HPDE6-E6E7 (cell line): ENCODE measurements at regions not wholly inside any gene's neighbourhood (a gene's known extent, or its start where the extent isn't known, plus 50 kb on each side); places are given as distances from the start of the nearest gene placed in this dataset.
"Not testable (repeated sequence)": the region's sequence is repeated elsewhere in the genome, so short reads cannot be mapped to it uniquely, and the experiment has no call there.

Source experiments
- DNase-seq: peaks from one replicate; pipeline ENCODE4 v3.0.0; 2011; ENCODE audit warnings: missing footprints; ENCODE audit errors: extremely low spot score

GRCh38 chr10:57961487-57961886 is 306.2 kb downstream of the IPMK start:
- no peak for DNase-seq

DNA sequence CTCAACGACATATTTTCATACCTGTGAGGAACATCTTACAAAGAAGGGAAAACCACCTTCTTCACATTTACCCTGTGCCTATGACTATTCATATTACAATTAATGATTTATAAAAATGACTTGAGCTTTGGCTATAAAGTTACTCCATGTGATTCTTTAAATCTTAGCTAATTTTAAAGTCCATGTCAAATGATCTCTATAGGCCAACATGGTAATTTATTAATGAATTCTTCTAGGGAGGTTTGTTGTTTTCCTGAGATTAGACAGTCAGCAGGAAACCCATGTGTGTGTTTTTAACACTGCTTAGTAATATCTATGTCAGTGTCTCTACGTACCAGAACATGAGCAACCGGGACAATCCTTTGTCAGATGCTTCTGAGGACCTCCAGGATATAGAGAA is 307.3 kb downstream of the IPMK start:
- no peak for DNase-seq

DNA sequence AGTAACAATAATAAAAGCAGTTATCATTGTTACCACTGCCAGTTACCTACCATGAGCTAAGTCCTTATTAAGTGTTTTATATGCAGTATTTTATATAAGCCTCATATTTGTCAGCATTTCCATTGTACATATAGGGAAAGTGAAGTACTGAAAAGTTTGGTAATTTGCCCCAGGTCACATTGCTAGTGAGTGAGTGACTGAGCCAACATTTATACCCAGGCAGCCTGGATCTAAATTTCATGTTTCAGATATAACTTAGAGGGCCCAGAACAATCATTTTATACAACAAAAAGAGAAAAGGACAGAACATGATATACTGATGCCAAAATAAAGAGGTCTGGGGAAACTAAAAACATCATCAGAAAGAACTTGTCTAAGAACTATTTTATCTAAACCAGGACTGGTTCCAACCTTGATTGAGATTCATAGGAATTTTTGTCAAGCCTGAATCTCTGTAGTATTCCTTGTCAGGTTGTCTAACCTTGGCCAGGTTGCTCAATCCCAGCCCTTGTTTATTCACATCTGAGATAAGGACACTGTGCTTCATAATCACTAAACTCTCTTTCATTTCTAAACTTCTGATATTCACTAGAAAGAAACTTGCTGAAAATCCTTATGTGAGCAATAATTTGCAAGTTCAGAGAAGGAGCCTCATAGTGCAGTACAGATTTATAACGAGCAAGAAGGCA is 308.2 kb downstream of the IPMK start:
- DNase-seq, result no peak

DNA sequence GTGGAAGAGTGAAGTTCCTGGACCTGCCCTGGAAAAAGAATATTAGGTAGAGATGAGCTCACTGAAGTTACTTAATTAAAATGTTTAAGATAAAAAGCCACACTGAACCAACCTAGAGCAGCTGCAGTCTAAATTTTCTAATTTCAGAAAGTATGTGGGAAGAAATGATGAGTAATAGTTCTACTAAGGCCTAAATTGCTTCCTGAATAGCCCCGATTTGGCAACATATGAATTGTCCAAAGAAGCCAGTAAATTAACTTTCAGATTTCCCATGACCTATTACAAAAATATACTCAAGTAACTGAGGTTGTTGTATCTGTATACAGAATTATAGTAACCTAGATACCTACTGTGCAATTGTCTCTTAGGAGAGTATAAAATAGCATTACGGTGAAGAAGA is 312.6 kb downstream of the IPMK start:
- no peak for DNase-seq

GRCh38 chr10:57952741-57953140 is 315.0 kb downstream of the IPMK start:
- no peak for DNase-seq

DNA sequence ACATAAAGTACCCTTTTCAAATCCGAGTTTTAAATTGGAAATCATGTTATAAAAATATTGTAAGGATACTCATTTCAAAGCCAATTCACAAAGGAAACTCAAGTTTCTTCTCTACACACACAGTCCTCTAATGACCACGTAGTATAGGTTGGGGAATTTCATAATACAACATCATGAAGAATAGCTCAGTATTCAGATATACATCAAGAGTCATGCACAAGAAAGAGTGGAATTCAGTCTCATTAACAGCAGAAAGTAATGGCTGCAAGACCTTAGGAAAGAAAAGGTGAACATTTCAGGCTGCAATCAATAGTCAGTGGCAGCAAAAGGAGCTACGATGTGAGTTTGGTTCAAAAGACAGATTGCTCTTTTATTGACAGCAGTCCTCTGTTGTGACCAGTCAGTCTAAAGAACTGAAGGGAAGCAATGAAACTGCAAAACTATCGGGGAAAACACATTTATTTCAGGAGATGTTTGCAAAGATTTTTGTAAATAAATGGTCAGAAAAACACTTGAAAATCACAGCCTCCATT is 317.2 kb downstream of the IPMK start:
- DNase-seq, result no peak

- DNase-seq, result no peak
Observed at GRCh38 chr10:57948796-57949195, 318.9 kb downstream of the IPMK start.

GRCh38 chr10:57946833-57947232 is 320.9 kb downstream of the IPMK start:
- DNase-seq, result no peak

DNA sequence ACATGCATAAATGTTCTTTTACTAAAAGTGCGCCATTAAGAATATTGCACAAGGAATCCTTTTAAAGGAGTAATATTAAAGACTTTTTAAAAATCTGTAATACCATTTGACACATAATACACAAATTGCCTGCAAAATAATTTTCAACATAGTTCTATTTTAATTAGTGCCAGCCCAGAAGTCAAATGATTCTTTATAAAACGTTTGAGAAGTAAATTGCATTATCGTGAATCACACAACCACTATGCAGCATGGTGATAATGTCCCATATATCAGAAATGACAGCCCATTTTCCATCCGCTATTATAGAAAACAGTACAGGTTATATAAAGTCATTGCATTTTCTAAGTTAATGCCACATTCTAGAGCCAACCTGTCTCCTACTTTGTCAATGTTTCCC is 324.0 kb downstream of the IPMK start:
- no peak for DNase-seq

DNA sequence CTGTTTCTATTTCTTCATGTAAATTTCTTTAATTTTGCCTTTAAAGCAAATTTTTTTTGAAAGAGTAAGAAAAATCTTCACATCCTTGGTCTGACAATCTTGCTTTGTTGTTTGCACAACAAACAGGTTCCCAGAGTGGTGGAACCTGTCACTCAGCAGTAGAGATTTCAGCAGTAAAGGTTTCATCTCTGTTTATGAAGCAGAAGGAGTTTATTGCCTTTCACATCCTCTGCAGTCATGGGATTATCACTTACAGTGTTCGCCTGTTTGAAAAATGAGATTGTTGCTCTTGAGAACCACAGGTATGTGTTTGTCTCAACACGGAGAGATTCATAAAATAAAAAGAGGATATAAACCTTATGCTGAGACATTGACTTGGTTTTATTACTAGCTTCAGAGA is 342.6 kb downstream of the IPMK start:
- DNase-seq, result no peak

DNA sequence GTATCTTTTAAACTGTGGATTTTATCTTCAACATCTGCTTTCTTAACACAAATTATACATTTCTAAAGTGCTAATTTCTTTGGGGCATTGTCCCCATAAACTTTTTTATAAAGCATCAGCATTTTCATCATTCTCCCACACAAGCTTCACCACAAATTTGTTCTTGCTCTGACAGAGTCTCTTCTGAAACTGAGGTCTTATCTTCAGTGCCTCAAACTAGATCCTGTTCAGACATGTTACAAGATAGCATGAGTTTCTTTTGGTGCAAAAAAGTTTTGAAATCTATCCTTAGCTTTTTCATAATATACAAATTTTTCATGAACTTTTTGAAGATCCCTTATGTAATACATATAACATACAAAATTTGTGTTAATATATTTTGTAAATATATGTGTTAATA is 346.6 kb downstream of the IPMK start:
- no peak for DNase-seq

GRCh38 chr10:57919864-57920263 is 347.8 kb downstream of the IPMK start:
- DNase-seq, result no peak

GRCh38 chr10:57917019-57917418 is 350.7 kb downstream of the IPMK start:
- DNase-seq, result no peak

DNA sequence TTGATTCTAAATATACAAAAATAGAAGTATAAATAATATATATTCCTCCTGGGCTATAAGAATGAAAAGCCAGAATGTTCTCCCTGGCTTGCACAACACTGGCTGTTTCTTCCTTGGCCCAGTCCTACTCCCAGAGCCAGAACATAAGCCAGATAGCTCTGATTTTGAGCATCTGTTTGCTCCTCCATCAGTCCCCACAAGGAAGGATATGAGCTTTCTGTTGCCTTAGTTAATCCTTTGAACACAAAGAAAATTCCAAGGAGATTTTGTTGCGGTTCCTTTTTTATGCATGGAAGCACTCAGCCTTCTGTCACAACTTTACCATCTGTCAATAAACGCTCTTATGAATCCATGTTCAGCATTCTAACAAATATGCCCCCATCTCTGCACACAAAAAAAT is 361.8 kb downstream of the IPMK start:
- no peak for DNase-seq

GRCh38 chr10:57905010-57905409 is 362.7 kb downstream of the IPMK start:
- DNase-seq, result no peak

DNA sequence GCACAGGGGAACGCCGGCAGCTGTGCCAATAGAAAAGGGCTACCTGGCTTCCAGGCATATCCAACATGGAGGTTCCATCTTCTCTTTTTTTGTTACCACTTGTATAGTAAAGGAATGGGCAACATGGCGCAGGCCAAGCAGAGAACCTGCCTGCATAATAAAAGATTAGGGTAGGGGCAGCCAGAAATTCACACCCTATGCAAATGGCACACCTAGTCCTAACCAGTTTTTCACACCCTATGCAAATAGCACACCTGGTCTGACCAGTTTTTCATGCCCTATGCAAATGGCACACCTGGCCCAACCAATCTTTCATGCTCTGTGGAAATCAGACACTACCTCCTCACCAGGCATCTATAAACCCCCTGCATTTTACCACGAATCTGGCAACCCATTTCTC is 369.5 kb downstream of the IPMK start:
- DNase-seq, result no peak

GRCh38 chr10:57897611-57898010 is 370.1 kb downstream of the IPMK start:
- DNase-seq, result no peak

- DNase-seq, result no peak
Observed at GRCh38 chr10:57894361-57894760, 373.3 kb downstream of the IPMK start.

- DNase-seq, result no peak
Observed at GRCh38 chr10:57891201-57892006, 376.3 kb downstream of the IPMK start.

- DNase-seq, result no peak
Observed at GRCh38 chr10:57890691-57891090, 377.0 kb downstream of the IPMK start.

GRCh38 chr10:57885618-57885968 is 382.1 kb downstream of the IPMK start:
- not testable (repeated sequence) for DNase-seq

GRCh38 chr10:57884965-57885617 is 382.6 kb downstream of the IPMK start:
- DNase-seq, result no peak

DNA sequence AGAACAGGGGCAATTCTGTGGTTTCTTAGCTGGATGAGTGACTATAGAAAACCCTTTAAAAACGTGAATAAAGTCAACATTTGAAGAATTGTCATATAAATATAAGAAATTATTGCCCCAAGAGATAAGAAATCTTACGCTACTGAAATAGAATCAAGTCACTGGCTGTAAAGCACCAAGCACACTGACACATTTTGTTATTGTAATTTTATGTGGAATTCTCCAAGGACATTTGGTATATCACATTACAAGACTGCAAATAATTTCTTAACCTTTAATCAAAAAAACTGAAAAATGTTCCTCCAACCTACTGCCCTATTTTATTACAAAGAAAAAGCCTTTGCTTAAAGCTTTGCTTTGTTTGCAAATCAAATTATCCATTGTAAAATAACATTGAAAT is 383.3 kb downstream of the IPMK start:
- DNase-seq, result no peak
